Endothelial cell of umbilical vein (primary cell): ENCODE measurements at regions not wholly inside any gene's neighbourhood (a gene's known extent, or its start where the extent isn't known, plus 50 kb on each side); places are given as distances from the start of the nearest gene placed in this dataset.

Experiments used
- BruUV-seq: library from RNA; stranded (reverse); fragments of 400-500 nt; replicated peaks from 2 replicates; lab custom pipeline; 2021; lab: Mats Ljungman, UMichigan
- CTCF ChIA-PET: fragments of 300-600, 350-600 bp; sonication (Branson Sonifier 250); formaldehyde crosslinking; loops from one replicate; lab custom pipeline; 2021; ENCODE audit warnings: antibody characterized with exemption, inconsistent platforms; lab: Charles Lee
- POLR2A ChIA-PET: fragments of 300-600, 350-600 bp; sonication (Branson Sonifier 250); formaldehyde crosslinking; loops from one replicate; lab custom pipeline; 2021; ENCODE audit warnings: antibody characterized with exemption, inconsistent platforms; lab: Charles Lee
- DNase-seq: peaks from one replicate; pipeline ENCODE4 v3.0.0-alpha.2; 2011; ENCODE audit warnings: low read depth, low spot score
- FAIRE-seq: peaks from 2 replicates; lab custom pipeline; 2011; peaks lifted over from hg19 to GRCh38; lab: Jason Lieb, UNC
- H2AFZ ChIP-seq: 2 replicates; pipeline ENCODE4 v1.6.0; 2012; ENCODE audit warnings: low read depth, low read length, control low read depth, inconsistent platforms
- H3K27ac ChIP-seq: 2 replicates; pipeline ENCODE4 v1.5.1; 2011; ENCODE audit warnings: low read depth, mild to moderate bottlenecking, control low read depth, low read length, moderate library complexity; ENCODE audit not compliant: insufficient read depth
- H3K27me3 ChIP-seq, 2 experiments: 2 replicates each; pipeline versions ENCODE4 v1.6.0 to v1.6.1; 2011; ENCODE audit warnings: low read length in 2 of 2, mixed read lengths in 1 of 2; ENCODE audit not compliant: control insufficient read depth in 2 of 2, insufficient read depth in 2 of 2
- H3K36me3 ChIP-seq, 2 experiments: 2 replicates in 1 of 2; 3 replicates in 1 of 2; pipeline ENCODE4 v1.5.1; 2011; ENCODE audit warnings: low read length in 2 of 2, mild to moderate bottlenecking in 1 of 2, moderate library complexity in 1 of 2; ENCODE audit not compliant: control insufficient read depth in 2 of 2, insufficient read depth in 2 of 2; ENCODE audit errors: extremely low read depth in 1 of 2
- H3K4me1 ChIP-seq: 3 replicates; pipeline ENCODE4 v1.5.1; 2011; ENCODE audit warnings: mild to moderate bottlenecking, low read length; ENCODE audit not compliant: control insufficient read depth, insufficient read depth; ENCODE audit errors: extremely low read depth
- H3K4me2 ChIP-seq: 2 replicates; pipeline ENCODE4 v1.6.1; 2011; ENCODE audit warnings: low read length, control low read depth, mixed read lengths; ENCODE audit not compliant: insufficient read depth
- H3K4me3 ChIP-seq, 3 experiments: fragments of 200-600 bp in 1 of 3; sonication (generic), shearing (Covaris generic) in 1 of 3; replicated peaks in 1 of 3; 2 replicates each; pipeline ENCODE4 v1.5.1; 2011 to 2016; ENCODE audit warnings: control low read depth in 3 of 3, low read length in 3 of 3, mild to moderate bottlenecking in 2 of 3, inconsistent platforms in 1 of 3, low read depth in 1 of 3, moderate library complexity in 1 of 3; ENCODE audit not compliant: insufficient read depth in 1 of 3
- H3K79me2 ChIP-seq: 2 replicates; pipeline ENCODE4 v1.6.0; 2012; ENCODE audit warnings: low read length, inconsistent platforms; ENCODE audit not compliant: control insufficient read depth, insufficient read depth
- H3K9ac ChIP-seq: replicated peaks from 2 replicates; pipeline ENCODE3; 2011; ENCODE audit warnings: low read length, control low read depth; ENCODE audit not compliant: insufficient read depth; ENCODE audit errors: extremely low read depth
- H3K9me1 ChIP-seq: replicated peaks from 3 replicates; pipeline ENCODE4 v1.6.0; 2011; ENCODE audit warnings: mild to moderate bottlenecking, low read length; ENCODE audit not compliant: control insufficient read depth, insufficient read depth; ENCODE audit errors: extremely low read depth
- H3K9me3 ChIP-seq: replicated peaks from 2 replicates; pipeline ENCODE4 v1.5.1; 2012; ENCODE audit warnings: low read length, inconsistent platforms; ENCODE audit not compliant: control insufficient read depth, insufficient read depth
- H4K20me1 ChIP-seq: replicated peaks from 2 replicates; pipeline ENCODE3; 2011; ENCODE audit warnings: mild to moderate bottlenecking, low read length; ENCODE audit not compliant: control insufficient read depth, insufficient read depth; ENCODE audit errors: extremely low read depth
- CTCF ChIP-seq, 2 donors: IDR thresholded peaks; 1 replicate in 1 of 2; 2 replicates in 1 of 2; pipeline ENCODE4 v1.5.1; 2011; ENCODE audit warnings: low read length in 2 of 2, mild to moderate bottlenecking in 2 of 2, moderate library complexity in 2 of 2, control low read depth in 1 of 2, inconsistent platforms in 1 of 2, low read depth in 1 of 2; ENCODE audit not compliant: insufficient read depth in 1 of 2; ENCODE audit errors: extremely low read depth in 1 of 2
- EZH2 ChIP-seq: IDR thresholded peaks from 2 replicates; pipeline ENCODE4 v1.6.1; 2012; ENCODE audit warnings: borderline replicate concordance, low read depth, mild to moderate bottlenecking, moderate library complexity, low read length, inconsistent platforms; ENCODE audit not compliant: severe bottlenecking
- FOS ChIP-seq: IDR thresholded peaks from 2 replicates; pipeline ENCODE4 v1.6.1; 2011; ENCODE audit warnings: mild to moderate bottlenecking, low read length, moderate library complexity, borderline replicate concordance; ENCODE audit not compliant: insufficient read depth
- GATA2 ChIP-seq: IDR thresholded peaks from 2 replicates; pipeline ENCODE4 v1.7.0; 2011; ENCODE audit warnings: low read depth, mild to moderate bottlenecking, moderate library complexity, mixed read lengths, low read length; ENCODE audit not compliant: insufficient read length, insufficient read depth
- JUN ChIP-seq: IDR thresholded peaks from 2 replicates; pipeline ENCODE4 v1.6.1; 2011; ENCODE audit warnings: borderline replicate concordance, low read depth; ENCODE audit not compliant: insufficient read length, insufficient read depth
- MAX ChIP-seq: IDR thresholded peaks from 2 replicates; pipeline ENCODE4 v1.6.1; 2011; ENCODE audit not compliant: insufficient read depth, insufficient read length
- MYC ChIP-seq: IDR thresholded peaks from one replicate; pipeline ENCODE4 v1.6.1; 2011; ENCODE audit warnings: mild to moderate bottlenecking, low read depth, low read length
- POLR2A ChIP-seq: IDR thresholded peaks from 2 replicates; pipeline ENCODE4 v1.6.1; 2012; ENCODE audit warnings: low read depth, mild to moderate bottlenecking, control low read depth, low read length
- POLR2AphosphoS5 ChIP-seq: IDR thresholded peaks from 2 replicates; pipeline ENCODE4 v1.6.1; 2012; ENCODE audit warnings: low read depth, mild to moderate bottlenecking, control low read depth, low read length, moderate library complexity; ENCODE audit not compliant: insufficient read depth
- dilution Hi-C: fragments of 300-500 bp; cut with MboI; formaldehyde crosslinking; loops from one replicate; pipeline ENCODE4 v1.15.0; 2019; ENCODE audit warnings: low sequenced_read_pairs; ENCODE audit not compliant: extremely low pct_ligation_motif_present
- intact Hi-C: fragments of 100-400 bp; cut with micrococcal nuclease; formaldehyde crosslinking; loops from one replicate; pipeline ENCODE4 v1.10.0; 2022

GRCh38 chr12:60693019-60693626 is 1097.3 kb downstream of the SLC16A7 start:
- H3K27ac ChIP-seq: no peak overlapping the region
- FAIRE-seq (no peak), DNase-seq (no peak)
- H2AFZ ChIP-seq: no peak overlapping the region
- BruUV-seq: no TSS peak
- no peaks in the 10 kb centered on the region for H3K27me3 ChIP-seq
- no peak for TF ChIP-seq MAX
- TF ChIP-seq MYC: no peak
- no peak for TF ChIP-seq EZH2
- no peak for TF ChIP-seq GATA2
- no peak for TF ChIP-seq POLR2A
- H3K9me3 ChIP-seq: peaks cover 2% of the 10 kb centered on the region
- intact Hi-C loops (no loop called here), dilution Hi-C loops (no loop called here)
- no peak overlapping the region for H3K4me2 ChIP-seq
- H3K9me1 ChIP-seq: no peaks in the 10 kb centered on the region
- H3K36me3 ChIP-seq: no peaks in the 10 kb centered on the region
- no peak overlapping the region for H3K4me3 ChIP-seq
- H3K79me2 ChIP-seq: no peaks in the 10 kb centered on the region
- no peaks in the 10 kb centered on the region for H4K20me1 ChIP-seq
- CTCF ChIA-PET: no interaction called here
- POLR2A ChIA-PET: no interaction called here
- no peak overlapping the region for H3K9ac ChIP-seq
- H3K4me1 ChIP-seq: no peaks in the 10 kb centered on the region

GRCh38 chr12:60704171-60704914 is 1108.5 kb downstream of the SLC16A7 start:
- FAIRE-seq (no peak), DNase-seq (no peak)
- POLR2A ChIA-PET: no interaction called here
- CTCF ChIA-PET: interaction anchor here (0.9 kb wide), 1 partner anchor 14 kb away, joined by 3 read pairs; no protein-coding TSS in a partner anchor
- H3K9ac ChIP-seq: no peak overlapping the region
- no peak overlapping the region for H2AFZ ChIP-seq
- H3K4me3 ChIP-seq: no peak overlapping the region
- H3K79me2 ChIP-seq: no peaks in the 10 kb centered on the region
- no peaks in the 10 kb centered on the region for H4K20me1 ChIP-seq
- H3K9me1 ChIP-seq: no peaks in the 10 kb centered on the region
- no peaks in the 10 kb centered on the region for H3K4me1 ChIP-seq
- H3K4me2 ChIP-seq: no peak overlapping the region
- H3K27ac ChIP-seq: no peak overlapping the region
- BruUV-seq: no TSS peak
- no peaks in the 10 kb centered on the region for H3K9me3 ChIP-seq
- no peaks in the 10 kb centered on the region for H3K27me3 ChIP-seq
- no peaks in the 10 kb centered on the region for H3K36me3 ChIP-seq
- no peak for TF ChIP-seq POLR2AphosphoS5
- no peak for TF ChIP-seq GATA2
- no peak for TF ChIP-seq MYC
- no peak for TF ChIP-seq CTCF (IDR thresholded peaks at IDR 0.05; ENCODE audit: extremely low read depth in 1 of 2, insufficient read depth in 1 of 2, low read depth in 1 of 2, low read length in 2 of 2)
- TF ChIP-seq FOS: no peak
- TF ChIP-seq JUN: no peak
- no peak for TF ChIP-seq MAX
- TF ChIP-seq POLR2A: no peak
- TF ChIP-seq EZH2: no peak
- intact Hi-C loops (no loop called here), dilution Hi-C loops (no loop called here)
